ENCODE measurements at regions not wholly inside any gene's neighbourhood (a gene's known extent, or its start where the extent isn't known, plus 50 kb on each side); places are given as distances from the start of the nearest gene placed in this dataset.

- H3K9me1 ChIP-seq (ENCODE audit: control insufficient read depth, extremely low read depth, insufficient read depth, low read length) = no peaks in the 10 kb centered on the region
- DNase-seq (ENCODE audit: low read depth, low spot score) (no peak), FAIRE-seq (no peak)
- dilution Hi-C loops (cut with MboI; ENCODE audit: extremely low pct_ligation_motif_present, low sequenced_read_pairs) = no loop called here
- H3K27ac ChIP-seq (ENCODE audit: control insufficient read depth, insufficient read depth, low read length) = no peak overlapping the region
- no peak overlapping the region for H3K4me3 ChIP-seq (ENCODE audit: control insufficient read depth in 2 of 3, extremely low read depth in 1 of 3, insufficient read depth in 2 of 3, low read depth in 1 of 3, low read length in 3 of 3)
- no peak overlapping the region for H3K9ac ChIP-seq (ENCODE audit: control insufficient read depth, extremely low read depth, insufficient read depth, low read length)
- no peak overlapping the region for H3K4me2 ChIP-seq (ENCODE audit: control insufficient read depth, extremely low read depth, insufficient read depth, low read depth, low read length)
- no peaks in the 10 kb centered on the region for H3K4me1 ChIP-seq (ENCODE audit: control insufficient read depth, extremely low read depth, insufficient read depth, low read length)
- no peaks in the 10 kb centered on the region for H3K27me3 ChIP-seq (ENCODE audit: control insufficient read depth, extremely low read depth, insufficient read depth, low read length)
- TF ChIP-seq, protein P1, sequence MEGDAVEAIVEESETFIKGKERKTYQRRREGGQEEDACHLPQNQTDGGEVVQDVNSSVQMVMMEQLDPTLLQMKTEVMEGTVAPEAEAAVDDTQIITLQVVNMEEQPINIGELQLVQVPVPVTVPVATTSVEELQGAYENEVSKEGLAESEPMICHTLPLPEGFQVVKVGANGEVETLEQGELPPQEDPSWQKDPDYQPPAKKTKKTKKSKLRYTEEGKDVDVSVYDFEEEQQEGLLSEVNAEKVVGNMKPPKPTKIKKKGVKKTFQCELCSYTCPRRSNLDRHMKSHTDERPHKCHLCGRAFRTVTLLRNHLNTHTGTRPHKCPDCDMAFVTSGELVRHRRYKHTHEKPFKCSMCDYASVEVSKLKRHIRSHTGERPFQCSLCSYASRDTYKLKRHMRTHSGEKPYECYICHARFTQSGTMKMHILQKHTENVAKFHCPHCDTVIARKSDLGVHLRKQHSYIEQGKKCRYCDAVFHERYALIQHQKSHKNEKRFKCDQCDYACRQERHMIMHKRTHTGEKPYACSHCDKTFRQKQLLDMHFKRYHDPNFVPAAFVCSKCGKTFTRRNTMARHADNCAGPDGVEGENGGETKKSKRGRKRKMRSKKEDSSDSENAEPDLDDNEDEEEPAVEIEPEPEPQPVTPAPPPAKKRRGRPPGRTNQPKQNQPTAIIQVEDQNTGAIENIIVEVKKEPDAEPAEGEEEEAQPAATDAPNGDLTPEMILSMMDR (optimal IDR thresholded peaks at IDR 0.05 in 1 of 3, IDR thresholded peaks at IDR 0.05 in 1 of 3, conservative IDR thresholded peaks at IDR 0.05 in 1 of 3; ENCODE audit: extremely low read depth in 1 of 3, insufficient read depth in 2 of 3, low read length in 3 of 3) = no peak
- TF ChIP-seq EZH2 (IDR thresholded peaks at IDR 0.05; ENCODE audit: low read length) = no peak
- no peak overlapping the region for H2AFZ ChIP-seq (ENCODE audit: control insufficient read depth, low read length)
- H3K9me3 ChIP-seq (ENCODE audit: control insufficient read depth, low read depth, low read length) = no peaks in the 10 kb centered on the region
- no peaks in the 10 kb centered on the region for H3K79me2 ChIP-seq (ENCODE audit: control insufficient read depth, insufficient read depth, low read length)
- H4K20me1 ChIP-seq (ENCODE audit: control insufficient read depth, extremely low read depth, insufficient read depth, low read length) = no peaks in the 10 kb centered on the region
- H3K36me3 ChIP-seq (ENCODE audit: control insufficient read depth in 2 of 2, extremely low read depth in 1 of 2, insufficient read depth in 2 of 2, low read length in 2 of 2) = no peaks in the 10 kb centered on the region
Observed at GRCh38 chr4:110867981-110868720, 245.3 kb upstream of the PITX2 start.

DNA sequence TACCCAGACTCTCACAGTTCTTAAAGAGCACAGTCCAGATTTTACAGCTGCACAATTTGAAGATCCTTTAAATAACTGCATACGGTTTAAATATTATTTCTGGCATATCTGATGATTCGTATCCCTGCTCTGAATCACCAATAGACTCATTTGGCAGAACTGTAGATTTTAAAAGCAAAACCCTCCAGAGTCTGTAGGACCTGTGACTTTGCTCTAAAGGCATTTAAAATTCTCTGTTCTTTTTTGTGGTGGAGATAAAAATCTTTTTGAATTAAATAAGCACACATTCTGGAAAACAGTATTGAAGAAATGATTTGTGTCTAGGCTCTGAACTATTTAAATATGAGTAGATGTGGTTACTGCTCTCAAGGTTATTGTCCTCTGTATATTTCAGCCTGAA is 246.2 kb upstream of the PITX2 start:
- H3K4me1 ChIP-seq (ENCODE audit: control insufficient read depth, extremely low read depth, insufficient read depth, low read length) = no peaks in the 10 kb centered on the region
- H3K27ac ChIP-seq (ENCODE audit: control insufficient read depth, insufficient read depth, low read length) = no peak overlapping the region

More for the DNA sequence above, 246.2 kb upstream of the PITX2 start:
- no peak for DNase-seq (ENCODE audit: low read depth, low spot score)
- Histone ChIP-seq H3K9me3 (ENCODE audit: control insufficient read depth, low read depth, low read length) (no peaks in the 10 kb centered on the region), H3K4me3 (ENCODE audit: control insufficient read depth in 2 of 3, extremely low read depth in 1 of 3, insufficient read depth in 2 of 3, low read depth in 1 of 3, low read length in 3 of 3) (no peak overlapping the region), H3K4me2 (ENCODE audit: control insufficient read depth, extremely low read depth, insufficient read depth, low read depth, low read length) (no peak overlapping the region), H3K9ac (ENCODE audit: control insufficient read depth, extremely low read depth, insufficient read depth, low read length) (no peak overlapping the region), H4K20me1 (ENCODE audit: control insufficient read depth, extremely low read depth, insufficient read depth, low read length) (no peaks in the 10 kb centered on the region), H3K79me2 (ENCODE audit: control insufficient read depth, insufficient read depth, low read length) (no peaks in the 10 kb centered on the region), H3K9me1 (ENCODE audit: control insufficient read depth, extremely low read depth, insufficient read depth, low read length) (no peaks in the 10 kb centered on the region), H3K36me3 (ENCODE audit: control insufficient read depth in 2 of 2, extremely low read depth in 1 of 2, insufficient read depth in 2 of 2, low read length in 2 of 2) (no peaks in the 10 kb centered on the region), H3K27me3 (ENCODE audit: control insufficient read depth, extremely low read depth, insufficient read depth, low read length) (no peaks in the 10 kb centered on the region), H2AFZ (ENCODE audit: control insufficient read depth, low read length) (no peak overlapping the region)
- TF ChIP-seq, protein P1 (optimal IDR thresholded peaks at IDR 0.05 in 1 of 3, IDR thresholded peaks at IDR 0.05 in 1 of 3, conservative IDR thresholded peaks at IDR 0.05 in 1 of 3; ENCODE audit: extremely low read depth in 1 of 3, insufficient read depth in 2 of 3, low read length in 3 of 3) = no peak
- TF ChIP-seq EZH2 (IDR thresholded peaks at IDR 0.05; ENCODE audit: low read length) = no peak
- dilution Hi-C loops (cut with MboI; ENCODE audit: extremely low pct_ligation_motif_present, low sequenced_read_pairs) = no loop called here
- no peak for FAIRE-seq

All from keratinocyte (primary cell).